GM21717 (cell line): ENCODE measurements at regions not wholly inside any gene's neighbourhood (a gene's known extent, or its start where the extent isn't known, plus 50 kb on each side); places are given as distances from the start of the nearest gene placed in this dataset.

Experiments used
- ATAC-seq: cut with Tn5 transposase; IDR thresholded peaks from one replicate; pipeline ENCODE4 v1.9.1; 2021; ENCODE audit warnings: mild to moderate bottlenecking, moderate library complexity; ENCODE audit not compliant: unreplicated experiment

GRCh38 chr16:64421515-64421914 lies 700.3 kb downstream of the CDH11 start:
- no peak for ATAC-seq

- no peak for ATAC-seq
Observed at GRCh38 chr16:64419832-64420231, 702.0 kb downstream of the CDH11 start.

DNA sequence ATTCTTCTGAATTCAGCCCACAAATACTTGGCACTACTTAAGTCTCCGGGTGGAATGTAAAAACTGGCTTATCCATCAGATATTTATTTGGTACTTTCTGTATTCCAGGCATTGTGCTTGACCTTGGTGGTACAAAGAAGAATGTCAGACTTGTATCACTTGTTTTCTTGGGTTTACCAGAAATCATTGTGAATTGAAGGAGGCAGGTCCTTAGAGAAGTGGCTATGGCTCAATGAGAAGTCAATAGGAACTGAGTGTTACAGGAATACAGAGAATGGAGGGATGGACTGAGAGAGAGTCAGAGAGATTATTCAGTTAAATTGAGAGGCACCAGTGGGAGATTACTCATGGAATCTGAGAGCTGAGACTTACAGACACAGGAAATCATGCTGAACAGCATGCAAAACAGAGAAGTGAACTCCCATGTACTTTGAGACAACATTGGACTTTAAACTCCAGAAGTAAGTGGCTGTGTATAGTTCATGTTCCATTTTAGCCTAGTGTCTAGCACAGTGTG lies 704.1 kb downstream of the CDH11 start:
- no peak for ATAC-seq

DNA sequence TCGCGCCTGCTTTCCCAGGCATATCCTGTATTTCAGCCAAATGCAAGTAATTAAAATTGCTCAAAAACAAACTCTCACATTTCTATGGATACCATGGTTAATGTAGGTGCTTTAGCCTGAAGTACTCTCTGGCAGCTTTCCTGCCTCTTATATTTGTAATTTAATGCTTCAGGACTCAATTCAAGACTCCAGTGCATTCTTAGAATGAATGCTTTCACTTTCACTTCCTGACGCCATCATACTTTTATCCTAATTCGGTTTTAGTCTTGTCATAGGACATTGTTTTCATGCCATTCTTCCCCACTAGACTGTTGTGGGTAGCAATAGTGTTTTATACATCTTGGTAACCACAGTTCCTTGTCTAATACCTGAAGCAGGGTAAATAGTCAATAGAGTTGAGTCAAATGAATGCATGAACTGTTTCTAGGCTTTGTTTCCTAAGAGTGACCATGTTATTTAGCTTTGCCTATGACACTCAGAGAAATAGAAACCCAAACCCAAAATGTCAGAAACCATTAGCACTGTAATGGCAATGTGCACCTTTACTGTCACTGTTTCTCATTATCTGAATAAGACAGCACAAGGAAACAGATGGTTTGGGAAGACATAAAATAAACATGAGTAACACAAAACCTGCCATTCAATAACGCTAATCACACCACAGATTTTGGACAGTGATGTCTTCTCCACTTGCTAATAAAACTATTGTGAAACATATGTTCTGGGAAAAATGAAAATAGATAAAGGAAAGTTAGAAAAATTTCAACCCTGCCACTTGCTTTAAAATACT lies 705.5 kb downstream of the CDH11 start:
- ATAC-seq = peak; percentile 65

GRCh38 chr16:64412578-64413280 lies 709.1 kb downstream of the CDH11 start:
- no peak for ATAC-seq

- no peak for ATAC-seq
Observed at GRCh38 chr16:64410306-64410705, 711.6 kb downstream of the CDH11 start.

DNA sequence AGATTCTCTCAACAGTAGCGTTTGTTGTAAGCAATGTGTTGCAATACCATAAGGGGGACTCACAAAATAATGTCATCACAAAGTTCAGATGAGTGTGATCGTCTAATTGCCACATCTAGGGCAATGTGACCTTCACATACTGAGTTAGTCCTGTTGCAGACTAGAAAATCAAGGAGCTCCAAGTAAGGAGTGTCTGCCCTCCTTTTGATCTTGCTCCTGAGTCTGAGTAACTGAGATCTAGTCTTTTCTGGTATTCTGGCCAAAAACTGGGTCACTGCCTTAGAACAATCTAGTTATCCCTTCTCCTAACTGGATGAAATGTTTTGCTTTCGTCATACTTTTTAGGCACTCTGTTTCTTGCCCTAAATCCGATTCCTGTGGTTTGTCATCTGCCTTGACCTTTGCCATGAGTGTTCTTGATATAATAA lies 712.1 kb downstream of the CDH11 start:
- no peak for ATAC-seq

- ATAC-seq = no peak
Observed at GRCh38 chr16:64408699-64409098, 713.2 kb downstream of the CDH11 start.

DNA sequence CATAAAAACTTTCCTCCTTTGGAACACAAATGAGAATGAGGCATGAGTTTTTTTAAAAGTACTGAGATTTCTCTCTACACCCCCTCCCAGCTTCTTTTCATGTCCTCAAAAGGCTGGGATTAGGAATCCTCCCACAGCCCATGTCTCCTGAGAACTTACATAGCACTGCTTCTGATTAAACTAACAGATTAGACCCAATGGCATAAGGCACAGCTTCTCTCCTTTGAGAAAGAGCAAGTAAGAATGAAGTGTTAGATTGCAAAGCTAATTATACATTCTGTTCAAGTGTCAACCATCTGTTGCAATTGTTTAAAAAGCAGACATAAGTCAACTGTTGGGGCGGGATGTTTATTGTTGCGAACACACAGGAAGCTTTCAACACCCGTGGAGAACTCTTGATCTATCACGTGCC lies 715.1 kb downstream of the CDH11 start:
- no peak for ATAC-seq

DNA sequence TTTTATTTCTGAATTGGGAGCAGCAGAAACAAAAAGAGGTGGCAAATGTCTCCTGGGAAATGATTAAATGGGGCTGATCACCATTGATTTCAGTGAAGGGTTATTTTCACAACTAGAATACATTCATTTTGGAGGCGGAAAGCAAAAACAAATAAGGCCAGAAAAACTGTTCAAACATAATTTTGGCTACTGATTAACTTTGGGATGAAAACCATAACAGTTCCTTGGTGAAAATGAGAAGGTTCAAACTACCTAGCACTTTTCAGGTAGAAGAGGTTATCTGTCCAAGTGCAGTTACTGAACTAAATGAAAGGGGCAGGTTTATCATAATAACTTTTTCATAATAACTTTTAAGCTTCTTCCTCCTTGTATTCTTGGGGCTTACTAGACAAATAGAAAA lies 718.5 kb downstream of the CDH11 start:
- no peak for ATAC-seq

- ATAC-seq = no peak
Observed at GRCh38 chr16:64398793-64399192, 723.1 kb downstream of the CDH11 start.

DNA sequence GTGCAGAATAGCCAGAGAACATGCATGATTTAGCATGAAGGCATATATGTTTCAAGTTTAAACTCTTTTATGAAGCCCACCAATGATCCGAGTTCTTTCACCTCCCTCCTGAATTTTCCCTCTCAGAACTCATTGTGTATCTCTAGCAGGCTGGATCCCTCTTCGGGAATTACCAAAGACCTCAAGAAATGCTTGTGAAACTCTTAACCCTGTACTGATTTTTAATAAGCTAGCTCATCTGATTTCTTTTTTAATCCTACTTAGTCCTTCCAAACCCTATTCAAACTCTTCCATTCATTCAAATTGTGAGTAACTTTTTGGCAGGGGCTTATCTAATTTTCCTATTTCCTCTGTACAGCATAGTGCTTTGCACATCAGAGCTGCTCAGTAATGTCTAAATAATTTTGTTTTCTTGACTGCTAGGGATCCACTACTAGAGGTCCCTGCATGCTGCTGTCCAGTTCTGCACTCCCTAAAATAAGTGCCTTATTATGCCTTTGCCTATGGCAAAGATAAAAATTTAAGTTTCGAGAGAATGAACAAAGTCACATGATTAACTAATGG lies 723.8 kb downstream of the CDH11 start:
- no peak for ATAC-seq

DNA sequence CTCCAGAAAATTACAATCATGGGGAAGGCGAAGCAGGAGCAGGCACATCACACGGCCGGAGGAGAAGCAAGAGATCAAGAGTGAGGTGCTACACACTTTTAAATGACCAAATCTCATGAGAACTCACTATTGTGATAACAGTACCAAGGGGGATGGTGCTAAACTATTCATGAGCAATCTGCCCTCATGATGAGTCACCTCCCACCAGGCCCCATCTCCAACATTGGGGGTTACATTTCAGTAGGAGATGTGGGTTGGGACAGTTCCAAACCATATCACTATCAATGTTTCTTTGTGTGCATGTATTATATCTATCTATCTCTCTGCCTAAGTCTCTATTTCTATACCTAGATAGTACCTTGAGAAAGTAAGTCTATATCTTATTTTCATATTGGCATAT lies 724.8 kb downstream of the CDH11 start:
- ATAC-seq = no peak

DNA sequence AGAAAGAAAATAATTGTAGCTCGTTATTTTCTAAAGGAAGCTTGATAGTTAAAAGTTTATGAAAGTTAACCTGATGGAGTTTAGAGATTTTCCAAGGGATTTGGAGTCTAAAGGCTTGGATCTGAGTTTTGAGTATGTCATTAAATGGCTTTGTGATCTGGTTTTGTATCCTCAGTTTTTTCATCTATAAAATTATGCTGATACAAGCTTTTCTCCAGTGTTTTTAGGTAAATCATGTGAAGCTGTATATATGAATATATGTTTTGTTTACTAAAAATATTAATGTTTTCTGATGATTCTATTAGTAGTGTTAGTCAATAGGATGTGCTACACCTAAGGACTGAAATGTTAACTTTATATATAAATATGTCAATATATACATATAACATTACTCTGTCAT lies 727.8 kb downstream of the CDH11 start:
- ATAC-seq = no peak

GRCh38 chr16:64392456-64392855 lies 729.4 kb downstream of the CDH11 start:
- ATAC-seq = no peak

GRCh38 chr16:64391063-64391600 lies 730.7 kb downstream of the CDH11 start:
- no peak for ATAC-seq

- no peak for ATAC-seq
Observed at GRCh38 chr16:64390102-64390501, 731.8 kb downstream of the CDH11 start.

- ATAC-seq = no peak
Observed at GRCh38 chr16:64384636-64385035, 737.2 kb downstream of the CDH11 start.

GRCh38 chr16:64381979-64382378 lies 739.9 kb downstream of the CDH11 start:
- ATAC-seq = no peak

DNA sequence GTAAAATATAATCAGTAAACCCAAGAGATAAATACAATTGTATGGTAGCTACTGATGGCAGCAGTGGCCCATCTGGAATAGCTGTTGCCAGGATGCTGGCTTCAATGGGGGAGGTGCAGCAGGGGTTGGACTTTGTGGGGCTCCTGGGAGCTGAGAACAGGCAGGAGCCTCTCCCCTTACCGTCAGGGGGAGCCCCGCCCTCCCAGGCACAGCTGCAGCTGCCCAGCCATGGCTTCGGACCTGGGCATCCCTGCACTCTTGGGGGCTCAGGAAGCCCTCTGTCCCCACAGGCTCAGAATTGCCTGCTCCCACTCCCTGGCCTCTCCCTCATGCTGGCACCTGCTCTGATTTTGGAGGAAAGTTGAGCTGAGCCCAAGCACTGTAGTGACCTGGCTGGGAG lies 741.1 kb downstream of the CDH11 start:
- no peak for ATAC-seq

DNA sequence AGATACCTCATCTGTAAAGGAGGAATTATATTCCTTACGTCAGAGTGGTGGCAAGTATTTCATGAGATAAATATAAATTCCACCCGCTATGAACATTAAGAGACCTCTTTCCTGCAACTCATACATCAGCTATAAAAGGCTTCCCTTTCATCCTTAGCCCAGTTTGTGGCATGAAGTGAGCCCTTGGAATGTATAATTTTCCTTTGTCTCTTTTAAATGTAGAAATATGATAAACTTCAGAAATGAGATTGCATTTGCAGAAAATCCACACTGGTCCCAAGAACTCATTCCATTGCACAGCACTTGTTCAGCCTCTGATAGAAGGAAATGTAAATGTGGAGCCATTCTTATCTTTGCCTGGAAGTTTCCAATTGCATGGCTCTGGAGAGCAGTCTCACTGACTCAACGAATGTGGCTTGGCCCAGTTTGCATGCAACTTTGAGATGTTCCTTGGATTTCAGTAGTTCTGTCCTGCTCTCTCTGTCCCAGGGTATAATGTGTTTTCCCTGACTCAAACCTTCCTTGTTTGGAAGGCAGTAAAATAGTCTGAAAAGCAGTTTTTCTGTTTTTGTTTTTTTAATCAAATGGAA lies 746.4 kb downstream of the CDH11 start:
- no peak for ATAC-seq
